Stomach (tissue), 8 donors: ENCODE measurements at regions not wholly inside any gene's neighbourhood (a gene's known extent, or its start where the extent isn't known, plus 50 kb on each side); places are given as distances from the start of the nearest gene placed in this dataset.
"Not testable (repeated sequence)": the region's sequence is repeated elsewhere in the genome, so short reads cannot be mapped to it uniquely, and the experiment has no call there.

Experiments
- DNase-seq, 2 donors: peaks; one replicate each; pipeline versions ENCODE4 v3.0.0 to v3.0.0-alpha.2; 2013 to 2019
- H3K27ac ChIP-seq, 5 donors: fragments of 200-600 bp in 4 of 5; sonication (generic) in 4 of 5; one replicate each; pipeline ENCODE4 v1.5.1; 2013 to 2019; ENCODE audit warnings: mild to moderate bottlenecking in 1 of 5, moderate library complexity in 1 of 5
- H3K27me3 ChIP-seq, 3 donors: fragments of 200-600 bp; sonication (generic); one replicate each; pipeline ENCODE4 v1.5.1; 2017 to 2019; ENCODE audit warnings: mixed run types in 1 of 3
- H3K36me3 ChIP-seq, 4 donors: fragments of 200-600 bp; sonication (generic); 1 replicate in 3 of 4; 2 replicates in 1 of 4; pipeline ENCODE4 v1.5.1; 2016 to 2019
- H3K4me1 ChIP-seq, 4 donors: fragments of 200-600 bp; sonication (generic); one replicate each; pipeline ENCODE4 v1.5.1; 2016 to 2019
- H3K4me3 ChIP-seq, 4 donors: fragments of 200-600 bp; sonication (generic) in 3 of 4; one replicate each; pipeline ENCODE4 v1.5.1; 2016 to 2019; ENCODE audit warnings: mild to moderate bottlenecking in 1 of 4
- H3K9me3 ChIP-seq, 4 donors: fragments of 200-600 bp; sonication (generic); one replicate each; pipeline ENCODE4 v1.5.1; 2016 to 2019
- EP300 ChIP-seq: sonication (generic); formaldehyde crosslinking; IDR thresholded peaks from one replicate; pipeline ENCODE4 v1.6.1; 2017; ENCODE audit warnings: antibody characterized with exemption
- POLR2A ChIP-seq, 4 donors: fragments of 450-650 bp; IDR thresholded peaks; one replicate each; pipeline ENCODE4 v1.6.1; 2016; ENCODE audit warnings: antibody characterized with exemption in 4 of 4, control low read depth in 2 of 4, mild to moderate bottlenecking in 1 of 4, moderate library complexity in 1 of 4
- POLR2AphosphoS5 ChIP-seq, 3 donors: sonication (generic); formaldehyde crosslinking; IDR thresholded peaks; one replicate each; pipeline ENCODE4 v1.6.1; 2016; ENCODE audit warnings: antibody characterized with exemption in 3 of 3
- WGBS, 5 donors: extraction: QIAGEN DNeasy Blood & Tissue Kit in 3 of 5; methylation state at CpG; one replicate each; pipeline versions ENCODE4 v1.1.5 to v1.1.7; 2013 to 2018; 5-methylcytosine and 5-hydroxymethylcytosine counted together
- intact Hi-C: fragments of 100-400 bp; cut with DNase I; formaldehyde crosslinking; loops from one replicate; pipeline ENCODE4 v1.15.1; 2023; ENCODE audit warnings: low total_unique reads
- TF ChIP-seq, protein P1 (sequence below), 7 experiments: fragments of 450-650 bp in 4 of 7; fragments of 200-600 bp in 3 of 7; sonication (generic) in 3 of 7; IDR thresholded peaks; one replicate each; pipeline ENCODE4 v1.5.1; 2016 to 2019; ENCODE audit warnings: antibody characterized with exemption in 7 of 7, control low read depth in 2 of 7, mild to moderate bottlenecking in 1 of 7
- donor health status: healthy with polysubstance abuse.
- donor health status: Bipolar disorder and iron deficiency.
- donor health status: healthy.

DNA sequence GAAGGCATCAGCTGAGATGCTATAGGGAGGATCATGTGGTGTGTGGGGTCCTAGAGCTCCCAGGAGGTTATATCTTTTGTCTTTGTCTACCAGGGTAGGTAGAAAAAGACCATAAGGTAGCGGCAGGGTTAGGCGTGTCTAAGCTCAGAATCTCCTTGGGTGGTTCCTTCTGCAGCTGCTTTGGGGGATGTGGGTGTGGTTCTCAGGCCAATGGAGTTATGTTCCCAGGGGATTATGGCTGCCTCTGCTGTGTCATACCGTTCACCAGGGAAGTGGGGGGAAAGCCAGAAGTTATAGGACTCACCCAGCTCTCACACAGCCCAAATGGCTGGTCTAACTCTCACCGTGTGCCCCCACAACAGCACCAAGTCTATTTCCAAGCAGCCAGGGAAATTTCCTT is 107.4 kb upstream of the ADGRB3 start:
- intact Hi-C loops = no loop called here
- no peaks in the 10 kb centered on the region for H3K36me3 ChIP-seq
- H3K9me3 ChIP-seq = peaks cover 0 to 14% (median 3%) of the 10 kb centered on the region in 4 donors
- 76 to 87% (median 79%) methylated on average over 4 of the region's 4 CpGs for WGBS, 5 donors
- H3K27me3 ChIP-seq = no peaks in the 10 kb centered on the region
- no peak for DNase-seq
- no peaks in the 10 kb centered on the region for H3K4me1 ChIP-seq
- H3K27ac ChIP-seq = no peak overlapping the region
- TF ChIP-seq EP300 (no peak), POLR2A (IDR thresholded peaks at IDR 0.05) (no peak), POLR2AphosphoS5 (IDR thresholded peaks at IDR 0.05) (no peak)
- TF ChIP-seq, protein P1, sequence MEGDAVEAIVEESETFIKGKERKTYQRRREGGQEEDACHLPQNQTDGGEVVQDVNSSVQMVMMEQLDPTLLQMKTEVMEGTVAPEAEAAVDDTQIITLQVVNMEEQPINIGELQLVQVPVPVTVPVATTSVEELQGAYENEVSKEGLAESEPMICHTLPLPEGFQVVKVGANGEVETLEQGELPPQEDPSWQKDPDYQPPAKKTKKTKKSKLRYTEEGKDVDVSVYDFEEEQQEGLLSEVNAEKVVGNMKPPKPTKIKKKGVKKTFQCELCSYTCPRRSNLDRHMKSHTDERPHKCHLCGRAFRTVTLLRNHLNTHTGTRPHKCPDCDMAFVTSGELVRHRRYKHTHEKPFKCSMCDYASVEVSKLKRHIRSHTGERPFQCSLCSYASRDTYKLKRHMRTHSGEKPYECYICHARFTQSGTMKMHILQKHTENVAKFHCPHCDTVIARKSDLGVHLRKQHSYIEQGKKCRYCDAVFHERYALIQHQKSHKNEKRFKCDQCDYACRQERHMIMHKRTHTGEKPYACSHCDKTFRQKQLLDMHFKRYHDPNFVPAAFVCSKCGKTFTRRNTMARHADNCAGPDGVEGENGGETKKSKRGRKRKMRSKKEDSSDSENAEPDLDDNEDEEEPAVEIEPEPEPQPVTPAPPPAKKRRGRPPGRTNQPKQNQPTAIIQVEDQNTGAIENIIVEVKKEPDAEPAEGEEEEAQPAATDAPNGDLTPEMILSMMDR (IDR thresholded peaks at IDR 0.05) = no peak
- H3K4me3 ChIP-seq = no peak overlapping the region

- H3K4me1 ChIP-seq = no peaks in the 10 kb centered on the region
- no peak overlapping the region for H3K4me3 ChIP-seq
- no peaks in the 10 kb centered on the region for H3K27me3 ChIP-seq
- peaks cover 0 to 19% (median 4%) of the 10 kb centered on the region in 4 donors for H3K9me3 ChIP-seq
- intact Hi-C loops = no loop called here
- no peak overlapping the region for H3K27ac ChIP-seq
- DNase-seq = no peak
- TF ChIP-seq, protein P1 (IDR thresholded peaks at IDR 0.05) = no peak
- no peak for TF ChIP-seq POLR2AphosphoS5 (IDR thresholded peaks at IDR 0.05)
- TF ChIP-seq POLR2A (IDR thresholded peaks at IDR 0.05) = no peak
- no peak for TF ChIP-seq EP300
- no peaks in the 10 kb centered on the region for H3K36me3 ChIP-seq
- 75 to 87% (median 83%) methylated on average over 6 of the region's 6 CpGs for WGBS, 5 donors
These were observed 128.2 kb upstream of the ADGRB3 start for GRCh38 chr6:68506911-68507310.

- intact Hi-C loops = no loop called here
- 75 to 96% (median 85%) methylated on average over 1 of the region's 1 CpG for WGBS, 5 donors
- no peaks in the 10 kb centered on the region for H3K4me1 ChIP-seq
- H3K27ac ChIP-seq = no peak overlapping the region
- H3K9me3 ChIP-seq = peaks cover 0 to 19% (median 4%) of the 10 kb centered on the region in 4 donors
- H3K4me3 ChIP-seq = no peak overlapping the region
- TF ChIP-seq POLR2AphosphoS5 (IDR thresholded peaks at IDR 0.05) (no peak), POLR2A (IDR thresholded peaks at IDR 0.05) (no peak), EP300 (no peak)
- TF ChIP-seq, protein P1 (IDR thresholded peaks at IDR 0.05) = no peak
- no peaks in the 10 kb centered on the region for H3K36me3 ChIP-seq
- DNase-seq = no peak
- no peaks in the 10 kb centered on the region for H3K27me3 ChIP-seq
These were observed 132.1 kb upstream of the ADGRB3 start for GRCh38 chr6:68502946-68503345.

DNA sequence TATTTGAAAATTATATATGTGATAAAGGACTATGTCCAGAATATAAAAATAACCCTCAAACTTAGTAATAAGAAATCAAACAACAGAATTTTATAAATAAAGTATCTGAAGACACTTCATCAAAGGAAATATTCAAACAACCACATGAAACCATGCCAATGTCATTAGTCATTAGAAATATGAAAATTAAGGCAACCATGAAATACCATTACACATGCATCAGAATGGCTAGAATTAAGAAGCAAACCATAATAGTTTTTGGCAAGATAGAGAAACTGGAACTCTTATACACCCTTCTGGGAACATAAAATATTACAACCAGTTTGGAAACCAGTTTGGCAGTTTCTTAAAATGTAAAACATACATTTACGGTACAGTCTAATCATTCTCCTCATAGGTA is 137.2 kb upstream of the ADGRB3 start:
- intact Hi-C loops = no loop called here
- TF ChIP-seq POLR2A (IDR thresholded peaks at IDR 0.05) (no peak), POLR2AphosphoS5 (IDR thresholded peaks at IDR 0.05) (no peak), EP300 (no peak)
- TF ChIP-seq, protein P1 (IDR thresholded peaks at IDR 0.05) = no peak
- Histone ChIP-seq H3K27me3 (no peaks in the 10 kb centered on the region), H3K9me3 (peaks cover 0 to 32% (median 20%) of the 10 kb centered on the region in 4 donors), H3K4me1 (no peaks in the 10 kb centered on the region), H3K36me3 (no peaks in the 10 kb centered on the region), H3K27ac (no peak overlapping the region), H3K4me3 (no peak overlapping the region)
- WGBS, 5 donors = 80 to 91% (median 83%) methylated on average over 1 of the region's 1 CpG
- no peak for DNase-seq

DNA sequence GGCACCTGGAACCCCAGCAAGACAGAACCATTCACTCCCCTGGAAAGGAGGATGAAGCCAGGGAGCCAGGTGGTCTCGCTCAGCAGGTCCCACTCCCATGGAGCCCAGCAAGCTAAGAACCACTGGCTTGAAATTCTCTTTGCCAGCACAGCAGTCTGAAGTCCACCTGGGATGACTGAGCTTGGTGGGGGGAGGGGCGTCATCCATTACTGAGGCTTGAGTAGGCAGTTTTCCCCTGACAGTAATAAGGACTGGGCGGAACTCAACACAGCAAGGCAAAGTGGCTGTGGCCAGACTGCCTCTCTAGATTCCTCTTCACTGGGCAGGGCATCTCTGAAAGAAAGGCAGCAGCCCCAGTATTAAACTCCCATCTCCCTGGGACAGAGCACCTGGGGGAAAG is 140.2 kb upstream of the ADGRB3 start:
- H3K36me3 ChIP-seq, intact Hi-C loops, H3K4me1 ChIP-seq, H3K27ac ChIP-seq, H3K27me3 ChIP-seq, DNase-seq, H3K4me3 ChIP-seq: not testable (repeated sequence)
- H3K9me3 ChIP-seq = peaks cover 0 to 25% (median 16%) of the 10 kb centered on the region in 4 donors
- WGBS, 5 donors = 74 to 92% (median 88%) methylated on average over 2 to 3 of the region's 3 CpGs
